GM23248 (cell line): ENCODE measurements at regions not wholly inside any gene's neighbourhood (a gene's known extent, or its start where the extent isn't known, plus 50 kb on each side); places are given as distances from the start of the nearest gene placed in this dataset.
A peak's percentile ranks its signal among the peaks of the same experiment; 100 is the strongest.

Experiments
- DNase-seq: peaks from one replicate; pipeline ENCODE4 v3.0.0-alpha.2; 2015
- H2AFZ ChIP-seq: fragments of 200-600 bp; sonication (generic); 2 replicates; pipeline ENCODE4 v1.6.1; 2016; ENCODE audit warnings: antibody characterized with exemption
- H3F3A ChIP-seq: fragments of 200-600 bp; sonication (generic); 2 replicates; pipeline ENCODE4 v1.6.1; 2016; ENCODE audit warnings: mild to moderate bottlenecking, antibody characterized with exemption, mixed run types; ENCODE audit not compliant: insufficient read depth
- H3K27ac ChIP-seq: fragments of 200-600 bp; sonication (generic); 2 replicates; pipeline ENCODE4 v1.5.1; 2016; ENCODE audit warnings: mild to moderate bottlenecking
- H3K27me3 ChIP-seq: fragments of 200-600 bp; sonication (generic); replicated peaks from 2 replicates; pipeline ENCODE4 v1.6.1; 2016; ENCODE audit warnings: mild to moderate bottlenecking; ENCODE audit not compliant: insufficient read depth
- H3K36me3 ChIP-seq: fragments of 200-600 bp; sonication (generic); 2 replicates; pipeline ENCODE4 v1.6.1; 2016; ENCODE audit warnings: low read depth, mild to moderate bottlenecking
- H3K4me1 ChIP-seq: fragments of 200-600 bp; sonication (generic); 2 replicates; pipeline ENCODE4 v1.6.1; 2016; ENCODE audit warnings: mild to moderate bottlenecking; ENCODE audit not compliant: insufficient read depth
- H3K4me2 ChIP-seq: fragments of 200-600 bp; sonication (generic); one replicate; pipeline ENCODE4 v1.6.1; 2016; ENCODE audit warnings: mild to moderate bottlenecking; ENCODE audit not compliant: unreplicated experiment
- H3K4me3 ChIP-seq: fragments of 200-600 bp; sonication (generic); 2 replicates; pipeline ENCODE4 v1.5.1; 2016; ENCODE audit warnings: mild to moderate bottlenecking
- H3K79me2 ChIP-seq: fragments of 200-600 bp; sonication (generic); 2 replicates; pipeline ENCODE4 v1.6.1; 2016; ENCODE audit warnings: mild to moderate bottlenecking; ENCODE audit not compliant: insufficient read depth
- H3K9ac ChIP-seq: fragments of 200-600 bp; sonication (generic); 2 replicates; pipeline ENCODE4 v1.6.1; 2016; ENCODE audit warnings: mild to moderate bottlenecking
- H3K9me2 ChIP-seq: fragments of 200-600 bp; sonication (generic); 2 replicates; pipeline ENCODE4 v1.6.1; 2016; ENCODE audit warnings: mixed run types, mild to moderate bottlenecking, moderate library complexity; ENCODE audit not compliant: insufficient read depth
- H3K9me3 ChIP-seq: fragments of 200-600 bp; sonication (generic); one replicate; pipeline ENCODE4 v1.6.1; 2017; ENCODE audit warnings: low read depth
- H4K20me1 ChIP-seq: fragments of 200-600 bp; sonication (generic); 2 replicates; pipeline ENCODE4 v1.6.0; 2016; ENCODE audit not compliant: insufficient read depth
- EZH2 ChIP-seq: fragments of 200-600 bp; sonication (generic); IDR thresholded peaks from 2 replicates; pipeline ENCODE4 v1.6.1; 2018; ENCODE audit warnings: antibody characterized with exemption, mild to moderate bottlenecking; ENCODE audit not compliant: insufficient read depth, poor library complexity, severe bottlenecking
- EZH2phosphoT487 ChIP-seq: fragments of 200-600 bp; sonication (generic); IDR thresholded peaks from 2 replicates; pipeline ENCODE4 v1.6.1; 2018; ENCODE audit warnings: antibody characterized with exemption, moderate library complexity, mild to moderate bottlenecking, low read depth; ENCODE audit not compliant: insufficient read depth
- WGBS, 2 experiments: methylation state at CpG; one replicate each; pipeline ENCODE4 v1.1.6; 2015 to 2017; ENCODE audit warnings: low lambda C conversion rate in 2 of 2, low coverage in 1 of 2; ENCODE audit errors: missing lambda C conversion rate in 2 of 2; 5-methylcytosine and 5-hydroxymethylcytosine counted together
- in situ Hi-C: fragments of 300-500 bp; cut with MboI; formaldehyde crosslinking; loops from 2 replicates; pipeline ENCODE4 v1.15.0; 2020

- no peaks in the 10 kb centered on the region for H3K36me3 ChIP-seq
- H3F3A ChIP-seq: no peaks in the 10 kb centered on the region
- WGBS, 2 experiments: 44 to 45% methylated on average over 4 of the region's 4 CpGs
- no peaks in the 10 kb centered on the region for H3K9me3 ChIP-seq
- H3K4me1 ChIP-seq: no peaks in the 10 kb centered on the region
- no peaks in the 10 kb centered on the region for H3K9me2 ChIP-seq
- no peaks in the 10 kb centered on the region for H3K79me2 ChIP-seq
- no peak overlapping the region for H3K4me2 ChIP-seq
- TF ChIP-seq EZH2: no peak
- TF ChIP-seq EZH2phosphoT487: no peak
- in situ Hi-C loops: no loop called here
- no peak overlapping the region for H2AFZ ChIP-seq
- no peak overlapping the region for H3K4me3 ChIP-seq
- H3K27me3 ChIP-seq: peaks cover 37% of the 10 kb centered on the region
- H3K9ac ChIP-seq: no peak overlapping the region
- H3K27ac ChIP-seq: no peak overlapping the region
- peak; percentile 47 for DNase-seq
- H4K20me1 ChIP-seq: no peaks in the 10 kb centered on the region
Observed at GRCh38 chr16:22671301-22672076, 142.5 kb upstream of the HS3ST2 start.

- Histone ChIP-seq H2AFZ (no peak overlapping the region), H3F3A (no peaks in the 10 kb centered on the region), H3K27me3 (peaks cover 32% of the 10 kb centered on the region), H3K9ac (no peak overlapping the region), H3K36me3 (no peaks in the 10 kb centered on the region), H3K9me3 (no peaks in the 10 kb centered on the region), H3K4me1 (no peaks in the 10 kb centered on the region), H3K4me2 (no peak overlapping the region), H4K20me1 (no peaks in the 10 kb centered on the region), H3K4me3 (no peak overlapping the region), H3K79me2 (no peaks in the 10 kb centered on the region), H3K9me2 (no peaks in the 10 kb centered on the region), H3K27ac (no peak overlapping the region)
- no peak for TF ChIP-seq EZH2
- no peak for TF ChIP-seq EZH2phosphoT487
- in situ Hi-C loops: no loop called here
- 47% methylated on average over 3 of the region's 3 CpGs for WGBS, 2 experiments
- DNase-seq: no peak
Observed at GRCh38 chr16:22672830-22673210, 141.1 kb upstream of the HS3ST2 start.

- H3K79me2 ChIP-seq: no peaks in the 10 kb centered on the region
- H3K9ac ChIP-seq: no peak overlapping the region
- no peak overlapping the region for H3K27ac ChIP-seq
- no peak overlapping the region for H2AFZ ChIP-seq
- no peaks in the 10 kb centered on the region for H3K9me2 ChIP-seq
- no peaks in the 10 kb centered on the region for H3K4me1 ChIP-seq
- 0% methylated on average over 2 of the region's 2 CpGs for WGBS, 2 experiments
- no peaks in the 10 kb centered on the region for H3K9me3 ChIP-seq
- no peak for TF ChIP-seq EZH2phosphoT487
- TF ChIP-seq EZH2: no peak
- in situ Hi-C loops: no loop called here
- no peaks in the 10 kb centered on the region for H4K20me1 ChIP-seq
- DNase-seq: peak; percentile 29
- peaks cover 32% of the 10 kb centered on the region for H3K27me3 ChIP-seq
- no peaks in the 10 kb centered on the region for H3K36me3 ChIP-seq
- no peak overlapping the region for H3K4me2 ChIP-seq
- H3F3A ChIP-seq: no peaks in the 10 kb centered on the region
- no peak overlapping the region for H3K4me3 ChIP-seq
Observed at GRCh38 chr16:22673421-22673831, 140.5 kb upstream of the HS3ST2 start.

- TF ChIP-seq EZH2phosphoT487 (no peak), EZH2 (no peak)
- H3K4me2 ChIP-seq: no peak overlapping the region
- H3K79me2 ChIP-seq: no peaks in the 10 kb centered on the region
- no peaks in the 10 kb centered on the region for H3K36me3 ChIP-seq
- no peak overlapping the region for H3K4me3 ChIP-seq
- H2AFZ ChIP-seq: no peak overlapping the region
- H3K4me1 ChIP-seq: no peaks in the 10 kb centered on the region
- no peak overlapping the region for H3K27ac ChIP-seq
- no peak for DNase-seq
- in situ Hi-C loops: no loop called here
- no peaks in the 10 kb centered on the region for H3F3A ChIP-seq
- WGBS, 2 experiments: 43 to 47% methylated on average over 3 of the region's 3 CpGs
- H4K20me1 ChIP-seq: no peaks in the 10 kb centered on the region
- peaks cover 42% of the 10 kb centered on the region for H3K27me3 ChIP-seq
- H3K9ac ChIP-seq: no peak overlapping the region
- no peaks in the 10 kb centered on the region for H3K9me2 ChIP-seq
- no peaks in the 10 kb centered on the region for H3K9me3 ChIP-seq
Observed at GRCh38 chr16:22674832-22675191, 139.2 kb upstream of the HS3ST2 start.
